ENCODE measurements at regions not wholly inside any gene's neighbourhood (a gene's known extent, or its start where the extent isn't known, plus 50 kb on each side); places are given as distances from the start of the nearest gene placed in this dataset.

- Histone ChIP-seq H3K4me1 (ENCODE audit: control insufficient read depth, extremely low read depth, insufficient read depth, low read length) (no peaks in the 10 kb centered on the region), H3K27ac (ENCODE audit: insufficient read depth, low read length) (no peak overlapping the region), H3K27me3 (ENCODE audit: control insufficient read depth, insufficient read depth, low read length) (no peaks in the 10 kb centered on the region), H3K36me3 (ENCODE audit: control insufficient read depth, insufficient read depth, low read length) (no peaks in the 10 kb centered on the region), H3K4me3 (replicated peaks in 1 of 4; ENCODE audit: control extremely low read depth in 1 of 4, insufficient read depth in 1 of 4, low read depth in 3 of 4, low read length in 4 of 4) (no peak overlapping the region), H2AFZ (ENCODE audit: low read length) (no peak overlapping the region), H3K79me2 (ENCODE audit: control insufficient read depth, insufficient read depth, low read length) (no peaks in the 10 kb centered on the region), H3K9me3 (ENCODE audit: control insufficient read depth, insufficient read depth, low read depth, low read length) (no peaks in the 10 kb centered on the region), H3K9ac (ENCODE audit: insufficient read depth, low read length) (no peak overlapping the region), H3K4me2 (ENCODE audit: extremely low read depth, insufficient read depth, low read length) (no peak overlapping the region), H4K20me1 (ENCODE audit: control insufficient read depth, extremely low read depth, insufficient read depth, low read length) (no peaks in the 10 kb centered on the region)
- TF ChIP-seq, protein P1, sequence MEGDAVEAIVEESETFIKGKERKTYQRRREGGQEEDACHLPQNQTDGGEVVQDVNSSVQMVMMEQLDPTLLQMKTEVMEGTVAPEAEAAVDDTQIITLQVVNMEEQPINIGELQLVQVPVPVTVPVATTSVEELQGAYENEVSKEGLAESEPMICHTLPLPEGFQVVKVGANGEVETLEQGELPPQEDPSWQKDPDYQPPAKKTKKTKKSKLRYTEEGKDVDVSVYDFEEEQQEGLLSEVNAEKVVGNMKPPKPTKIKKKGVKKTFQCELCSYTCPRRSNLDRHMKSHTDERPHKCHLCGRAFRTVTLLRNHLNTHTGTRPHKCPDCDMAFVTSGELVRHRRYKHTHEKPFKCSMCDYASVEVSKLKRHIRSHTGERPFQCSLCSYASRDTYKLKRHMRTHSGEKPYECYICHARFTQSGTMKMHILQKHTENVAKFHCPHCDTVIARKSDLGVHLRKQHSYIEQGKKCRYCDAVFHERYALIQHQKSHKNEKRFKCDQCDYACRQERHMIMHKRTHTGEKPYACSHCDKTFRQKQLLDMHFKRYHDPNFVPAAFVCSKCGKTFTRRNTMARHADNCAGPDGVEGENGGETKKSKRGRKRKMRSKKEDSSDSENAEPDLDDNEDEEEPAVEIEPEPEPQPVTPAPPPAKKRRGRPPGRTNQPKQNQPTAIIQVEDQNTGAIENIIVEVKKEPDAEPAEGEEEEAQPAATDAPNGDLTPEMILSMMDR (conservative IDR thresholded peaks at IDR 0.05 in 1 of 2, IDR thresholded peaks at IDR 0.05 in 1 of 2; ENCODE audit: low read depth in 1 of 2, low read length in 2 of 2): no peak
- no peak for TF ChIP-seq EZH2 (IDR thresholded peaks at IDR 0.05; ENCODE audit: low read length, missing control alignments)
- no peak for DNase-seq (ENCODE audit: low read depth in 2 of 2)
These were observed 1375.6 kb downstream of the EPHA7 start for GRCh38 chr6:92043777-92044176.

- Histone ChIP-seq H4K20me1 (ENCODE audit: control insufficient read depth, extremely low read depth, insufficient read depth, low read length) (no peaks in the 10 kb centered on the region), H3K36me3 (ENCODE audit: control insufficient read depth, insufficient read depth, low read length) (no peaks in the 10 kb centered on the region), H2AFZ (ENCODE audit: low read length) (no peak overlapping the region), H3K79me2 (ENCODE audit: control insufficient read depth, insufficient read depth, low read length) (no peaks in the 10 kb centered on the region), H3K27ac (ENCODE audit: insufficient read depth, low read length) (no peak overlapping the region), H3K9ac (ENCODE audit: insufficient read depth, low read length) (no peak overlapping the region), H3K27me3 (ENCODE audit: control insufficient read depth, insufficient read depth, low read length) (no peaks in the 10 kb centered on the region), H3K9me3 (ENCODE audit: control insufficient read depth, insufficient read depth, low read depth, low read length) (no peaks in the 10 kb centered on the region), H3K4me2 (ENCODE audit: extremely low read depth, insufficient read depth, low read length) (no peak overlapping the region), H3K4me1 (ENCODE audit: control insufficient read depth, extremely low read depth, insufficient read depth, low read length) (no peaks in the 10 kb centered on the region), H3K4me3 (replicated peaks in 1 of 4; ENCODE audit: control extremely low read depth in 1 of 4, insufficient read depth in 1 of 4, low read depth in 3 of 4, low read length in 4 of 4) (no peak overlapping the region)
- DNase-seq (ENCODE audit: low read depth in 2 of 2): no peak
- TF ChIP-seq, protein P1 (conservative IDR thresholded peaks at IDR 0.05 in 1 of 2, IDR thresholded peaks at IDR 0.05 in 1 of 2; ENCODE audit: low read depth in 1 of 2, low read length in 2 of 2): no peak
- no peak for TF ChIP-seq EZH2 (IDR thresholded peaks at IDR 0.05; ENCODE audit: low read length, missing control alignments)
These were observed 1392.5 kb downstream of the EPHA7 start for GRCh38 chr6:92026878-92027277.

- H3K27me3 ChIP-seq (ENCODE audit: control insufficient read depth, insufficient read depth, low read length): no peaks in the 10 kb centered on the region
- no peaks in the 10 kb centered on the region for H3K4me1 ChIP-seq (ENCODE audit: control insufficient read depth, extremely low read depth, insufficient read depth, low read length)
- no peaks in the 10 kb centered on the region for H4K20me1 ChIP-seq (ENCODE audit: control insufficient read depth, extremely low read depth, insufficient read depth, low read length)
- DNase-seq (ENCODE audit: low read depth in 2 of 2): no peak
- H3K36me3 ChIP-seq (ENCODE audit: control insufficient read depth, insufficient read depth, low read length): no peaks in the 10 kb centered on the region
- no peak overlapping the region for H3K27ac ChIP-seq (ENCODE audit: insufficient read depth, low read length)
- H2AFZ ChIP-seq (ENCODE audit: low read length): no peak overlapping the region
- no peak overlapping the region for H3K4me2 ChIP-seq (ENCODE audit: extremely low read depth, insufficient read depth, low read length)
- no peaks in the 10 kb centered on the region for H3K9me3 ChIP-seq (ENCODE audit: control insufficient read depth, insufficient read depth, low read depth, low read length)
- H3K4me3 ChIP-seq (replicated peaks in 1 of 4; ENCODE audit: control extremely low read depth in 1 of 4, insufficient read depth in 1 of 4, low read depth in 3 of 4, low read length in 4 of 4): no peak overlapping the region
- H3K79me2 ChIP-seq (ENCODE audit: control insufficient read depth, insufficient read depth, low read length): no peaks in the 10 kb centered on the region
- no peak overlapping the region for H3K9ac ChIP-seq (ENCODE audit: insufficient read depth, low read length)
- no peak for TF ChIP-seq EZH2 (IDR thresholded peaks at IDR 0.05; ENCODE audit: low read length, missing control alignments)
- TF ChIP-seq, protein P1 (conservative IDR thresholded peaks at IDR 0.05 in 1 of 2, IDR thresholded peaks at IDR 0.05 in 1 of 2; ENCODE audit: low read depth in 1 of 2, low read length in 2 of 2): no peak
These were observed 1394.5 kb downstream of the EPHA7 start for GRCh38 chr6:92024881-92025280.

Data from fibroblast of lung (primary cell).